WTC11 (cell line): ENCODE measurements at regions not wholly inside any gene's neighbourhood (a gene's known extent, or its start where the extent isn't known, plus 50 kb on each side); places are given as distances from the start of the nearest gene placed in this dataset.

Experiments used
- FOXJ3 ChIP-seq: sonication (generic); formaldehyde crosslinking; IDR thresholded peaks from 2 replicates; pipeline ENCODE4 v1.9.0; 2021; ENCODE audit warnings: missing genetic modification reagents, mild to moderate bottlenecking, borderline replicate concordance
- NFYB ChIP-seq: sonication (generic); formaldehyde crosslinking; conservative IDR thresholded peaks from 2 replicates; pipeline ENCODE4 v1.8.0; 2022; ENCODE audit warnings: low read depth, missing genetic modification reagents
- ZNF138 ChIP-seq: sonication (generic); formaldehyde crosslinking; conservative IDR thresholded peaks from 2 replicates; pipeline ENCODE4 v1.8.1; 2022; ENCODE audit warnings: mild to moderate bottlenecking, moderate library complexity, missing genetic modification reagents
- TF ChIP-seq, protein P1 (sequence below): fragments of 200-600 bp; IDR thresholded peaks from 2 replicates; pipeline ENCODE4 v1.8.0; 2022; ENCODE audit warnings: antibody characterized with exemption
- TF ChIP-seq, protein P2 (sequence below): sonication (generic); formaldehyde crosslinking; IDR thresholded peaks from 2 replicates; pipeline ENCODE4 v1.8.0; 2022; ENCODE audit warnings: mild to moderate bottlenecking, missing genetic modification reagents
- TF ChIP-seq, protein P3 (sequence below): sonication (generic); formaldehyde crosslinking; IDR thresholded peaks from 2 replicates; pipeline ENCODE4 v1.8.1; 2022; ENCODE audit warnings: low read depth, mild to moderate bottlenecking, moderate library complexity, missing genetic modification reagents, borderline replicate concordance

DNA sequence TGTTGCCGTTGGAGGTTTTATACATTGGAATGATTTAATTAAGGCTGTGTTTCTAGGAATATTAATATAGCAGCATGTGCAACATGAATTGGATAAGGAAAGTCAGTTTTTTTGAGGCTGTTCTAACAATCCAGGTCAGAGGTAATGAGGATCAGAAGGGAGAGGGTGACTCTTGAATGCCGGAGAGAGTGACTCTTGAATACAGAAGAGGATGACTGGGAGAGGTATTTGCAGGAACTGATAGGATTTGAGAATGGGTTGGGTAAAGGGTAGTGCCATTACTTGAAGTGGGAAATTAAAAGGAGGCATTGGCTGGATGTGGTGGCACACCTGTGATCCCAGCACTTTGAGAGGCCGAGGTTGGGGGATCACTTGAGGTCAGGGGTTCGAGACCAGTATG lies 55.6 kb upstream of the MACF1 start:
- TF ChIP-seq, protein P1, sequence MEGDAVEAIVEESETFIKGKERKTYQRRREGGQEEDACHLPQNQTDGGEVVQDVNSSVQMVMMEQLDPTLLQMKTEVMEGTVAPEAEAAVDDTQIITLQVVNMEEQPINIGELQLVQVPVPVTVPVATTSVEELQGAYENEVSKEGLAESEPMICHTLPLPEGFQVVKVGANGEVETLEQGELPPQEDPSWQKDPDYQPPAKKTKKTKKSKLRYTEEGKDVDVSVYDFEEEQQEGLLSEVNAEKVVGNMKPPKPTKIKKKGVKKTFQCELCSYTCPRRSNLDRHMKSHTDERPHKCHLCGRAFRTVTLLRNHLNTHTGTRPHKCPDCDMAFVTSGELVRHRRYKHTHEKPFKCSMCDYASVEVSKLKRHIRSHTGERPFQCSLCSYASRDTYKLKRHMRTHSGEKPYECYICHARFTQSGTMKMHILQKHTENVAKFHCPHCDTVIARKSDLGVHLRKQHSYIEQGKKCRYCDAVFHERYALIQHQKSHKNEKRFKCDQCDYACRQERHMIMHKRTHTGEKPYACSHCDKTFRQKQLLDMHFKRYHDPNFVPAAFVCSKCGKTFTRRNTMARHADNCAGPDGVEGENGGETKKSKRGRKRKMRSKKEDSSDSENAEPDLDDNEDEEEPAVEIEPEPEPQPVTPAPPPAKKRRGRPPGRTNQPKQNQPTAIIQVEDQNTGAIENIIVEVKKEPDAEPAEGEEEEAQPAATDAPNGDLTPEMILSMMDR: no peak
- TF ChIP-seq ZNF138 (CRISPR knock-in tag) (no peak), FOXJ3 (CRISPR knock-in tag) (no peak), NFYB (CRISPR knock-in tag) (no peak)
- TF ChIP-seq, protein P2, sequence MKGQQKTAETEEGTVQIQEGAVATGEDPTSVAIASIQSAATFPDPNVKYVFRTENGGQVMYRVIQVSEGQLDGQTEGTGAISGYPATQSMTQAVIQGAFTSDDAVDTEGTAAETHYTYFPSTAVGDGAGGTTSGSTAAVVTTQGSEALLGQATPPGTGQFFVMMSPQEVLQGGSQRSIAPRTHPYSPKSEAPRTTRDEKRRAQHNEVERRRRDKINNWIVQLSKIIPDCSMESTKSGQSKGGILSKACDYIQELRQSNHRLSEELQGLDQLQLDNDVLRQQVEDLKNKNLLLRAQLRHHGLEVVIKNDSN: no peak
- TF ChIP-seq, protein P3, sequence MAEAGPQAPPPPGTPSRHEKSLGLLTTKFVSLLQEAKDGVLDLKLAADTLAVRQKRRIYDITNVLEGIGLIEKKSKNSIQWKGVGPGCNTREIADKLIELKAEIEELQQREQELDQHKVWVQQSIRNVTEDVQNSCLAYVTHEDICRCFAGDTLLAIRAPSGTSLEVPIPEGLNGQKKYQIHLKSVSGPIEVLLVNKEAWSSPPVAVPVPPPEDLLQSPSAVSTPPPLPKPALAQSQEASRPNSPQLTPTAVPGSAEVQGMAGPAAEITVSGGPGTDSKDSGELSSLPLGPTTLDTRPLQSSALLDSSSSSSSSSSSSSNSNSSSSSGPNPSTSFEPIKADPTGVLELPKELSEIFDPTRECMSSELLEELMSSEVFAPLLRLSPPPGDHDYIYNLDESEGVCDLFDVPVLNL (CRISPR knock-in tag): no peak
